ENCODE measurements at regions not wholly inside any gene's neighbourhood (a gene's known extent, or its start where the extent isn't known, plus 50 kb on each side); places are given as distances from the start of the nearest gene placed in this dataset.

- TF ChIP-seq, protein P1, sequence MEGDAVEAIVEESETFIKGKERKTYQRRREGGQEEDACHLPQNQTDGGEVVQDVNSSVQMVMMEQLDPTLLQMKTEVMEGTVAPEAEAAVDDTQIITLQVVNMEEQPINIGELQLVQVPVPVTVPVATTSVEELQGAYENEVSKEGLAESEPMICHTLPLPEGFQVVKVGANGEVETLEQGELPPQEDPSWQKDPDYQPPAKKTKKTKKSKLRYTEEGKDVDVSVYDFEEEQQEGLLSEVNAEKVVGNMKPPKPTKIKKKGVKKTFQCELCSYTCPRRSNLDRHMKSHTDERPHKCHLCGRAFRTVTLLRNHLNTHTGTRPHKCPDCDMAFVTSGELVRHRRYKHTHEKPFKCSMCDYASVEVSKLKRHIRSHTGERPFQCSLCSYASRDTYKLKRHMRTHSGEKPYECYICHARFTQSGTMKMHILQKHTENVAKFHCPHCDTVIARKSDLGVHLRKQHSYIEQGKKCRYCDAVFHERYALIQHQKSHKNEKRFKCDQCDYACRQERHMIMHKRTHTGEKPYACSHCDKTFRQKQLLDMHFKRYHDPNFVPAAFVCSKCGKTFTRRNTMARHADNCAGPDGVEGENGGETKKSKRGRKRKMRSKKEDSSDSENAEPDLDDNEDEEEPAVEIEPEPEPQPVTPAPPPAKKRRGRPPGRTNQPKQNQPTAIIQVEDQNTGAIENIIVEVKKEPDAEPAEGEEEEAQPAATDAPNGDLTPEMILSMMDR (IDR thresholded peaks at IDR 0.05) = peak in 3 of 5 experiments; percentile 14 to 26 (median 22)
- TF ChIP-seq POLR2A (IDR thresholded peaks at IDR 0.05) (no peak), EP300 (IDR thresholded peaks at IDR 0.05; ENCODE audit: low read depth) (no peak)
Observed at GRCh38 chr21:39022863-39023693, 160.2 kb downstream of the PSMG1 start.
